IMR-90 (cell line): ENCODE measurements at regions not wholly inside any gene's neighbourhood (a gene's known extent, or its start where the extent isn't known, plus 50 kb on each side); places are given as distances from the start of the nearest gene placed in this dataset.

Experiments
- ATAC-seq: fragments of 200-7000 bp; cut with Tn5 transposase; 2 replicates; pipeline ENCODE4 v1.9.1; 2020; ENCODE audit warnings: low read depth, mild to moderate bottlenecking, moderate library complexity
- BruUV-seq: library from RNA; stranded (reverse); fragments of 400-500 nt; replicated peaks from 2 replicates; lab custom pipeline; 2021; lab: Mats Ljungman, UMichigan
- CTCF ChIA-PET: fragments of 300-600 bp; formaldehyde crosslinking; extraction: SDS; loops from one replicate; lab custom pipeline; 2021; ENCODE audit warnings: antibody characterized with exemption; lab: Yijun Ruan, JAX
- POLR2A ChIA-PET: fragments of 300-600 bp; sonication (Branson Sonifier 250); formaldehyde crosslinking; loops from one replicate; lab custom pipeline; 2022; ENCODE audit warnings: antibody characterized with exemption; ENCODE audit not compliant: unreplicated experiment; lab: Charles Lee
- DNase-seq: peaks from one replicate; pipeline ENCODE4 v3.0.0; 2013
- H2AFZ ChIP-seq: replicated peaks from 2 replicates; pipeline ENCODE3; 2013; ENCODE audit warnings: low read length, mild to moderate bottlenecking; ENCODE audit not compliant: poor library complexity
- H2AK5ac ChIP-seq: 2 replicates; pipeline ENCODE4 v1.6.1; 2013; ENCODE audit warnings: low read depth, low read length, inconsistent platforms
- H2AK9ac ChIP-seq: replicated peaks from 2 replicates; pipeline ENCODE3; 2013; ENCODE audit warnings: mild to moderate bottlenecking, low read depth, low read length, moderate library complexity; ENCODE audit not compliant: poor library complexity
- H2BK120ac ChIP-seq: 2 replicates; pipeline ENCODE4 v1.6.1; 2013; ENCODE audit warnings: low read depth, low read length, inconsistent platforms
- H2BK15ac ChIP-seq: 3 replicates; pipeline ENCODE4 v1.6.1; 2013; ENCODE audit warnings: low read depth, low read length, inconsistent platforms
- H2BK20ac ChIP-seq: 2 replicates; pipeline ENCODE4 v1.6.1; 2013; ENCODE audit warnings: low read depth, mild to moderate bottlenecking, inconsistent platforms, low read length, moderate library complexity
- H2BK5ac ChIP-seq: 2 replicates; pipeline ENCODE4 v1.6.1; 2013; ENCODE audit warnings: mild to moderate bottlenecking, low read depth, low read length, inconsistent platforms; ENCODE audit not compliant: poor library complexity, severe bottlenecking
- H3K14ac ChIP-seq: replicated peaks from 2 replicates; pipeline ENCODE4 v1.6.1; 2013; ENCODE audit warnings: low read depth, low read length, inconsistent platforms
- H3K18ac ChIP-seq: 2 replicates; pipeline ENCODE4 v1.6.1; 2013; ENCODE audit warnings: low read depth, low read length, control low read depth
- H3K23ac ChIP-seq: 2 replicates; pipeline ENCODE4 v1.6.1; 2013; ENCODE audit warnings: low read depth, low read length, inconsistent platforms
- H3K27ac ChIP-seq: 2 replicates; pipeline ENCODE4 v1.5.1; 2013; ENCODE audit warnings: mild to moderate bottlenecking, control low read depth, low read length; ENCODE audit not compliant: insufficient read depth
- H3K27me3 ChIP-seq: 2 replicates; pipeline ENCODE4 v1.6.1; 2013; ENCODE audit warnings: low read length; ENCODE audit not compliant: control insufficient read depth, insufficient read depth
- H3K36me3 ChIP-seq: 2 replicates; pipeline ENCODE4 v1.6.1; 2013; ENCODE audit warnings: low read length, mixed read lengths; ENCODE audit not compliant: control insufficient read depth, insufficient read depth
- H3K4ac ChIP-seq: 2 replicates; pipeline ENCODE4 v1.6.1; 2013; ENCODE audit warnings: low read depth, low read length, inconsistent platforms
- H3K4me1 ChIP-seq: 2 replicates; pipeline ENCODE4 v1.6.1; 2013; ENCODE audit warnings: low read length, mixed read lengths; ENCODE audit not compliant: control insufficient read depth, insufficient read depth
- H3K4me2 ChIP-seq: 2 replicates; pipeline ENCODE4 v1.6.1; 2013; ENCODE audit warnings: low read depth, mild to moderate bottlenecking, control low read depth, low read length, moderate library complexity
- H3K4me3 ChIP-seq: 2 replicates; pipeline ENCODE4 v1.5.1; 2013; ENCODE audit warnings: low read depth, mild to moderate bottlenecking, control low read depth, low read length, moderate library complexity; ENCODE audit not compliant: insufficient read depth
- H3K56ac ChIP-seq: 2 replicates; pipeline ENCODE4 v1.6.1; 2013; ENCODE audit warnings: low read length, inconsistent platforms; ENCODE audit not compliant: insufficient read depth; ENCODE audit errors: extremely low read depth
- H3K79me1 ChIP-seq, 2 experiments: 2 replicates each; pipeline ENCODE4 v1.6.1; 2013; ENCODE audit warnings: low read length in 2 of 2, inconsistent platforms in 1 of 2, low read depth in 1 of 2
- H3K9ac ChIP-seq: 2 replicates; pipeline ENCODE4 v1.6.1; 2013; ENCODE audit warnings: low read depth, low read length, control low read depth
- H3K9me1 ChIP-seq: 2 replicates; pipeline ENCODE4 v1.6.1; 2013; ENCODE audit warnings: low read length, inconsistent platforms; ENCODE audit not compliant: insufficient read depth
- H3K9me3 ChIP-seq: 2 replicates; pipeline ENCODE4 v1.6.1; 2013; ENCODE audit warnings: low read length; ENCODE audit not compliant: control insufficient read depth, insufficient read depth
- H4K20me1 ChIP-seq: 2 replicates; pipeline ENCODE4 v1.6.1; 2013; ENCODE audit warnings: low read length, inconsistent platforms; ENCODE audit not compliant: insufficient read depth
- H4K5ac ChIP-seq: 2 replicates; pipeline ENCODE4 v1.6.1; 2013; ENCODE audit warnings: mild to moderate bottlenecking, low read depth, low read length, control low read depth
- H4K8ac ChIP-seq, 2 experiments: 2 replicates each; pipeline ENCODE4 v1.6.1; 2013; ENCODE audit warnings: low read depth in 2 of 2, low read length in 2 of 2, control low read depth in 1 of 2, inconsistent platforms in 1 of 2
- H4K91ac ChIP-seq: 2 replicates; pipeline ENCODE4 v1.6.1; 2013; ENCODE audit warnings: low read depth, low read length, inconsistent platforms; ENCODE audit not compliant: insufficient read depth
- CHD1 ChIP-seq: IDR thresholded peaks from 2 replicates; pipeline ENCODE4 v1.6.1; 2012; ENCODE audit warnings: low read depth, low read length, improper control_type of control experiment
- FOS ChIP-seq: fragments of 150-350 bp; IDR thresholded peaks from 2 replicates; pipeline ENCODE4 v1.6.1; 2016; ENCODE audit warnings: low read depth, low read length
- MAFK ChIP-seq: IDR thresholded peaks from 2 replicates; pipeline ENCODE4 v1.6.1; 2012; ENCODE audit warnings: low read depth, low read length, improper control_type of control experiment
- RAD21 ChIP-seq: IDR thresholded peaks from 2 replicates; pipeline ENCODE4 v1.6.1; 2012; ENCODE audit warnings: low read length, improper control_type of control experiment
- WGBS, 2 experiments: methylation state at CpG; one replicate each; pipeline versions ENCODE4 v1.1.5 to v1.1.7; 2013; ENCODE audit warnings: missing lambda C conversion rate in 2 of 2; ENCODE audit not compliant: insufficient read length in 1 of 2; ENCODE audit errors: extremely low coverage in 2 of 2; 5-methylcytosine and 5-hydroxymethylcytosine counted together
- dilution Hi-C: fragments of 300-500 bp; cut with HindIII; formaldehyde crosslinking; loops from one replicate; pipeline ENCODE4 v1.14.3; 2018; ENCODE audit warnings: low sequenced_read_pairs; ENCODE audit not compliant: unreplicated experiment
- in situ Hi-C: fragments of 300-500 bp; cut with MboI; formaldehyde crosslinking; loops from 3 replicates; pipeline ENCODE4 v1.14.3; 2019; ENCODE audit warnings: low sequenced_read_pairs, inconsistent platforms, mixed read lengths
- intact Hi-C: fragments of 100-400 bp; cut with micrococcal nuclease; formaldehyde crosslinking; loops from 2 replicates; pipeline ENCODE4 v1.10.0; 2022

DNA sequence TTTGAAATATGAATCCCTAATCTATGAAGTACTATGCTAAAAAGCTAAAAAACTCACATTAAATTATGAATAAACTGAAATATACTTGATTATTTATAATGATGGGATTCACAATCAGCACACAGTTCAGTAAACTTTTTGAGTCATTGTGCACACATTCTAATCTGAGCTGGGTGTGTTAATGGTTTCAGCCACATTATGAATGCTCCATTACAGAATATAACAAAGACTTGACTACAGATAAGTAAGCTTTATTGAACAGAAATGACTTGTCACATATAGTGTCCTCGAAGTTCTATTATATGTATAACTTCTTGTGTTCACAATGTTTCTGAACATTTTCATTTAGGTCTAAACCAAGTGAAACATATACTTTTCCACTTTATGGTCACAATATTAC is 1649.9 kb upstream of the IGFBP7 start:
- BruUV-seq, result no TSS peak
- no peak for TF ChIP-seq FOS
- TF ChIP-seq MAFK, result no peak
- TF ChIP-seq CHD1, result no peak
- no peak for TF ChIP-seq RAD21
- H2AFZ ChIP-seq, result no peak overlapping the region
- WGBS, 2 experiments, result no CpG with 5 or more reads among the region's 1 CpG
- ATAC-seq (no peak), DNase-seq (no peak)
- no peak overlapping the region for H4K8ac ChIP-seq
- no peaks in the 10 kb centered on the region for H4K20me1 ChIP-seq
- H3K27ac ChIP-seq, result no peak overlapping the region
- dilution Hi-C loops (no loop called here), in situ Hi-C loops (no loop called here), intact Hi-C loops (no loop called here)
- no peak overlapping the region for H3K4me2 ChIP-seq
- H3K9me3 ChIP-seq, result no peaks in the 10 kb centered on the region
- no peak overlapping the region for H3K23ac ChIP-seq
- POLR2A ChIA-PET, result no interaction called here
- no peaks in the 10 kb centered on the region for H3K27me3 ChIP-seq
- no peak overlapping the region for H4K91ac ChIP-seq
- H3K4ac ChIP-seq, result no peak overlapping the region
- H2BK15ac ChIP-seq, result no peak overlapping the region
- H2BK5ac ChIP-seq, result no peak overlapping the region
- no peak overlapping the region for H3K4me3 ChIP-seq
- H2AK5ac ChIP-seq, result no peak overlapping the region
- H3K56ac ChIP-seq, result no peak overlapping the region
- CTCF ChIA-PET, result interaction anchor here (0.7 kb wide), 1 partner anchor 21 kb away, joined by 3 read pairs; no protein-coding TSS in a partner anchor
- no peak overlapping the region for H3K9ac ChIP-seq
- no peaks in the 10 kb centered on the region for H3K79me1 ChIP-seq
- H3K14ac ChIP-seq, result no peak overlapping the region
- no peak overlapping the region for H2BK20ac ChIP-seq
- H4K5ac ChIP-seq, result no peak overlapping the region
- no peaks in the 10 kb centered on the region for H3K9me1 ChIP-seq
- H2BK120ac ChIP-seq, result no peak overlapping the region
- H3K36me3 ChIP-seq, result no peaks in the 10 kb centered on the region
- H3K4me1 ChIP-seq, result no peaks in the 10 kb centered on the region
- no peak overlapping the region for H2AK9ac ChIP-seq
- no peak overlapping the region for H3K18ac ChIP-seq
